Globus pallidus (tissue), 1 donor: ENCODE measurements at regions not wholly inside any gene's neighbourhood (a gene's known extent, or its start where the extent isn't known, plus 50 kb on each side); places are given as distances from the start of the nearest gene placed in this dataset.
"Not testable (repeated sequence)": the region's sequence is repeated elsewhere in the genome, so short reads cannot be mapped to it uniquely, and the experiment has no call there.

Experiments
- DNase-seq: peaks from one replicate; pipeline ENCODE4 v3.0.0-alpha.2; 2015; ENCODE audit warnings: low spot score

DNA sequence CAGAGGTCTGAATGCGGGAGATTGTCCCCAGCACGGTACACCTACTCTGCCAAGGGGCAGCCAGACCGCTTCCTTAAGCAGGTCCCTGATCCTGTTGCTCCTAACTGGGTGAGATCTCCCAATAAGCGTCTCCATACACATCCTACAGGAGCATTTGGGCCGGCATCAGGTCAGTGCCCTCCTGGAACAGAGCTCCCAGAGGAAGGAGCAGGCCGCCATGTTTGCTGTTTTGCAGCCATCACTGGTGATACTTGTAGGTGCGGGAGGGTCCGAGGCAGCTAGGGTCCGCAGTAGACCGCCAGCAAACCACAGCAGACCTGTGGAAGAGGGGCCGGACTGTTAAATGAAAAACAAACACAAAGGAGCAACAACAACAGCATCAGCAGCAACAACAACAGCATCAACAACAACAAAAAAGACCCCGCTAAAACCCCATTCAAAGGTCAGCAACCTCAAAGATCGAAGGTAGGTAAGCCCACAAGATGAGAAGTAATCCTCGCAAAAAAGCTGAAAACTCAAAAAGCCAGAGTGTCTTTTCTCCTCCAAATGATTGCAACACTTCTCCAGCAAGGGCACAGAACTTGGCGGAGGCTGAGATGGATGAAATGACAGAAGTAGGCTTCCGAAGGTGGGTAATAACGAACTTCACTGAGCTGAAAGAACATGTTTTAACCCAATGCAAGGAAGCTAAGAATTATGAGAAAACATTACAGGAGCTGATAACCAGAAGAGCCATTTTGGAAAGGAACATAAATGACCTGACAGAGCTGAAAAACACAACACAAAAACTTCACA lies 79.0 kb upstream of the CDH7 start:
- DNase-seq, result no peak

- DNase-seq, result not testable (repeated sequence)
Observed at GRCh38 chr18:65670145-65670544, 80.7 kb upstream of the CDH7 start.

GRCh38 chr18:65661391-65661790 lies 89.4 kb upstream of the CDH7 start:
- DNase-seq, result no peak

- no peak for DNase-seq
Observed at GRCh38 chr18:65659912-65660311, 90.9 kb upstream of the CDH7 start.

- no peak for DNase-seq
Observed at GRCh38 chr18:65659312-65659711, 91.5 kb upstream of the CDH7 start.

DNA sequence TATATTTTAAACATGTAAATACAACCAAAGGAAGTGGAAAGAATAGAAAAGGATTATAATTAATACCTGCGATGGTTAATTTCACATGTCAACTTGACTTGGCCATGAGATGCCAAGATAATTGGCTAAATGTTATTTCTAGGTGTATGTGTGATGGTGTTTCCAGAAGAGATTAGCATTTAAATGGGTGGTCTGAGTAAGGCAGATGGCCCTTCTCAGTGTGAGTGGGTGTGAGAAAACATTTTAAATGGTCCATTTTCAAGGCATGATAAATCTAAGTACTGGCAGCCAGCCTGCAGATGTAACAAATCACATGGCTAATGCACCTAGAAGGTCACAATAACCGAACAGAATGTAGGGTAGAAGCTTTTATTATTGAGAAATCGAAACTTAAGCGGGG lies 99.6 kb upstream of the CDH7 start:
- no peak for DNase-seq

- DNase-seq, result no peak
Observed at GRCh38 chr18:65632236-65632635, 118.6 kb upstream of the CDH7 start.

DNA sequence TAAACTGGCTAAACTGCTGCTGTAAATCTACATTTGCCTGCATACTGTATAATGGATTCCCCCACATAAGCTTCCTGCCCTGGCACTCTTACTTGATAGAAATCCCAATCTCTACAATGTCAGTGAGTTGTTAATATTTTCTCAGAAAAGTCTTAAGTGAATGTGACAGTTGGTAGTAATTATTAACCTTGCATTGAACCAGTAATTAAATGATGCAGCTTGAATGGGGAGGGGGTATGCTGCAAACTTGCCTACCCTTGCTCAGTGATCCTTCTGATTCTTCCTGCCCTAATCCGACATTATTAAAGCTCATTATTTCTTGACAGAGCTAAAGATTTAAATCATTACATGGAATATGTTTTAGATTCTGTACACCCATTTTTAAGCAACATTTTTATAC lies 119.0 kb upstream of the CDH7 start:
- no peak for DNase-seq

DNA sequence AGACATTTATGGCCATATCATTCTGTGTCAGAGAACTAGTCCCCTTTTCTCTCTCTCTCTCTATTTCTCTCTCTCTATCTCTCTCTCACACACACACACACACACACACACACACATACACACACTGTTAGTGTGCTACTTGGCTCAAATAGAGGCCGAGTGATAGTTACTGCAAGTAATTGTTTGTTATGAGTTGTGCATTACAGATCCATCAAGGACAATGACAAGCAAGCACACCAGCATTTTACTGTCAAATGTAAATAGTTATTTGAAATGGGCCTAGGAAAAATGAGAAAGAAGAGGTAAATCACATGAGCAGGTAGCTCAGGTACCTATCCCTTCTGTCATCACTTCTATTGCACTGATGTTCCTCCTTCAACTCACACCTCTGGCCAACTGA lies 122.4 kb upstream of the CDH7 start:
- DNase-seq, result no peak

DNA sequence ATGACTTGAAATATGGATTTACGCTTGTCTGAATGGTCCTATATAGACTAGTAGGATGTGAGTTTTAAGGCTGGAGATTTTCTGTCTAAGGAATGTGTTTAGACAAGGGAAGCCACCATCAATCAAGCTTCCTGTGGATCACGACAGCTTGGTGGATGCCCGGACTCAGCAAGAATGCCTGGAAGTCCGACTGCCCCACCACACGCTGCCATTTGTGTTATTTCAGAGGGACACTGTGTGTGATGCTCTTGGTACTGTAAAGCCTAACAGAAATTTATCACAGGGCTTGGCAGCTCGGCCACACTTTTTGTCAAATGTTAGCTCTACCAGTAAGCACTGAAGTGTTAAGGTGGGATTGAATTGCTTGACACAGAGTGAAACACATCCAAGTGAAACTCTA lies 127.1 kb upstream of the CDH7 start:
- DNase-seq, result no peak

- DNase-seq, result no peak
Observed at GRCh38 chr18:65622436-65622835, 128.4 kb upstream of the CDH7 start.

GRCh38 chr18:65620076-65620696 lies 130.6 kb upstream of the CDH7 start:
- DNase-seq, result peak; percentile 11

DNA sequence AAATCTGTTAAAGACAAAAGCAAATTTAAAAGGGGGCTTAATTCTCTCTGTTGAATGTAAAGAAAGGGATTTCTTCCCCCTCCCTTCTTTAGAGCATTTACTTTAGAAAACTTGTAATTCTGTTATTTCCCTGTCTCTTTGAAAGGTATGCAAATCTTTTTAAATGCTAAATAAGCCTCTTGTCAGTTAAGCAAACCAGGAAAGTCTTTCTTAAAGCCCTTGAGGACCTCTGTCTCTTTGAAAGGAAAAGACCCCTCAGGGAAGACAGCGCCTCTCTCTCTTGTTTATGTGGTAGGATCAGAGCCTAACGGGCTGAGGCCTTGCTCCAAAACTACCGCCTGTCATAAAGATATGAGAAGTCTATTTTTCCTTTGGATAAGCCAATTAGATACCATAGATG lies 139.9 kb upstream of the CDH7 start:
- DNase-seq, result no peak

DNA sequence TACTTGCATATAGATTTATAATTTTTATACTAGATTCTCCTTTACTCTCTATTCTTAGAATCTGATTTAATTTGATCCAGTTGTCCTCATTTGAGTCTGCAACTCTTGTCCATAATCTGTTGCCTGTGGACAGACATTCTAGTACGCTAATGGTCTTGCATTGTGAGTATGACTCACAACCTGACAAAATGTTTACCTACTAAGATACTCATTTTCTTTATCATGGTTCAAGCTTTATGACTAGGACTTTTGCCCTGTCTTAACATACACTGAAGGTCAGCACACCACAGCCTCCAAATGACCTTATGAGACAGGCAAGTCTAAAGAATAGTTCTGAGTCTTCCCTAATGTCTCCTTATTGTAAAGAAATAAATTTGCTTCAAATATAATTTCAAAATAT lies 142.3 kb upstream of the CDH7 start:
- no peak for DNase-seq

DNA sequence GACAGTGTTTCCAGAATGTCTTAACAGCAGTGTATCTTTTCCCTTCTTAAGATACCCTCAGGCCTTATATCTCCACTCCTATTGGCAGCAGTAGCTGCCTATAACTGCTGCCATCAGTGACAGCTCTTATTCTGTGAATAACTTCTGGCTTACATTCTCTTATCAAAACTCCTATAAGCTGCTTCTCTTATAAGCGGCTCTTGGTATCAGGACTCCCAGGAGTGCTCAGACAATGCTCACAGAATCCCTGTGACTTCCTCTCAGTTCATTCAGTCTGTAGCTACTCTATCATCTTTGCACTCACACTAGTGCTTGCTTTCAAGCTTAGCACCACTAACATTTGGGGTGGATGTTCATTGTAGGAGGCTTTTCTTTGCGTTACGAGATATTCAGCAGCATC lies 143.7 kb upstream of the CDH7 start:
- DNase-seq, result no peak

DNA sequence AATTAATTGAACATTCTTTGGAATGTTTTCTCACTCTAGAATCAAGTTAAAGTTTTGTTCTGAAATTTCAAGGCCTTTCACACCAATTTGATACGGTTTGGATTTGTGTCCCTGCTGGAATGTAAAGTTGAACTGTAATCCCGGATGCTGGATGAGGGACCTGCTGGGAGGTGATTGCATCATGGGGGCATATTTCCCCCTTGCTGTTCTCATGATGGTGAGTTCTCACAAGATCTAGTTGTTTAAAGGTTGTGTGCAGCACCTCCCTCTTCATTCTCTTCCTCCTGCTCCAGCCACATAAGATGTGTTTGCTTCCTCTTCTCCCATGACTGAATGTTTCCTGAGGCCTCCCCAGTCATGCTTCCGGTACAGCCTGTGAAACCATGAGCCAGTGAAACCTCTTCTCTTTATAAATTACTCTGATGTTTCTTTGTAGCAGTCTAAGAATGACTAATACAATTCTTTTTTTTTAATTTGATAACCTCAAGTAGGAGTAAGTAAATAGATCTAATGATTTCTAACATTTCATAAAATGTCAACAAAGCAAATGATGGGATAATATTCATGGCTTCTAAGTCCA lies 144.2 kb upstream of the CDH7 start:
- no peak for DNase-seq

DNA sequence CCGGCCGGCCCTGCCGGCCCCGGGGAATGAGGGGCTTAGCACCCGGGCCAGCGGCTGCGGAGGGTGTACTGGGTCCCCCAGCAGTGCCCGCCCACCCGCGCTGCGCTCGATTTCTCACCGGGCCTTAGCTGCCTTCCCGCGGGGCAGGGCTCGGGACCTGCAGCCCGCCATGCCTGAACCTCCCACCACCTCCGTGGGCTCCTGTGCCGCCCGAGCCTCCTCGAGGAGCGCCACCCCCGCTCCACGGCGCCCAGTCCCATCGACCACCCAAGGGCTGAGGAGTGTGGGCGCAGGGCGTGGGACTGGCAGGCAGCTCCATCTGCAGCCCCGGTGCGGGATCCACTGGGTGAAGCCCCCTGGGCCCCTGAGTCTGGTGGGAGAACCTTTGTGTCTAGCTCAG lies 145.5 kb upstream of the CDH7 start:
- not testable (repeated sequence) for DNase-seq

GRCh38 chr18:65601775-65602174 lies 149.0 kb upstream of the CDH7 start:
- no peak for DNase-seq

DNA sequence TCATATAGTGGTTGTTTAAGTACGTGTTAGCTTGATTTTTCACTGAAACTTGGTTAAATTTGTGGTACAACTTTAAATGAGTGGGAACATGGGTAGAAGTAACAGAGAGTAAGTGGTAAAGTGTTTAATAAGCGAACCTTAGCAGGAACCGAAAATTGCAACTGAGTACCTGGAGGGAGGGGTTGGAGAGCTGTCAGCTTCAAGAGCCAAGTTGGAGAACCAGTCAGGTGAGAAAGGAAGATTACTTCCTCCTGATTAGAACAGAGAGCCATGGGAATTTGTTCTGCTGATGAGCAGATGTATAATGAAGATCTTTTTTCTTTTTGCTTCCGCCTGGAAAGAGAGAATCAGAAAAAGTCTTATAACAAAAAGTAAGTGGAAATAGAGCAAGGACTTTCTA lies 158.4 kb upstream of the CDH7 start:
- no peak for DNase-seq

DNA sequence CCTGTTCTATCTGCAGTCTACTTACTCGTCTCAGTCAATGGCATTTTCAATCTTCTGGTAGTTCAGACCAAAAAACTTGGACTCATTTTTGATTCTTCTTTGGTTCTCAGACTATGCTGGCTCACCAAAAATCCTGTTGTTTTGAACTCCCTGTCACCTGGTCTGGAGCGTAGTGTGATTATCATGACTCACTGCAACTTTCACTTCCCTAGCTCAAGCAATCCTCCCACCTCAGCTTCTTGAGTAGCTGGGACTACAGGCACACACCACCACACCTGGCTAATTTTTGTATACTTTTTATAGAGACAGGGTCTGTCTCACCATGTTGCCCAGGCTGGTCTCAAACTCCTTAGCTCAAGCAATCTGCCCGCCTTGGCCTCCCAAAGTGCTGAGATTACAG lies 163.3 kb upstream of the CDH7 start:
- no peak for DNase-seq

DNA sequence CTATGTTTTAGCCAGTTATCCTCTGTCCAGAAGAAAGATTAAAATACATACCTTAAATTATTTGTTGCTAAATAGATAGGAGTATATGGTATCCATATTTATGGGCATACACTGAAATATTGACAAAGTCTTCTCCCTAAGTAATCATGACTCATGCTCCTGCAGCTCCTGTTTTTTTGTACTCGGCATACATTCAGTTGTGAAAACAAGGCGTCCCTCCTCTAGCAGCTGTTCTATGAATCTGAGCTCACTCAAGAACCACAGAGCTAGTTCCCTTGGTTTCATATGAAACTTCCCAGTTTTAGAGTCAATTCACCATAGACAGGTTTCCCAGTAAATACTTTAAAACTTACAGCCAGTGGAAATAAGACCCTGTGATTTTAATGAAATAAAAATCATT lies 168.7 kb upstream of the CDH7 start:
- DNase-seq, result not testable (repeated sequence)

DNA sequence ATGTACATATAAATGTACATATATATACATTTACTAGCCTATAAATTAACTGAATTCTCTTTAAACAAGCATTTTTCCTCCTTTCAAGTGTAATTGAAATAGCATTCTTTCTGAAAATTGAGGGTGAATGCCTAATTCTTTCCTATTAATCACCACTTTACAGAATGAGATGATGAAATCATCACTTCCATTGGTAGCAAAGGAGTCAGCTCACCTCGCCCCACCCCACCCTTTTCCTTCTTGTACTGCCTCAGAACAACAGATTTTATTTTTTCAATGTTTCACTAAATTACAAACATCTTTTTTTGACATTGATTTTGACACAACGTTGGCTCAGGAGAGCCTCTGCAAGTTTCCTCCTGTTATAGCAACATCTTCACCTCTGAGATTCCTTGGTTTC lies 181.9 kb upstream of the CDH7 start:
- DNase-seq, result no peak

DNA sequence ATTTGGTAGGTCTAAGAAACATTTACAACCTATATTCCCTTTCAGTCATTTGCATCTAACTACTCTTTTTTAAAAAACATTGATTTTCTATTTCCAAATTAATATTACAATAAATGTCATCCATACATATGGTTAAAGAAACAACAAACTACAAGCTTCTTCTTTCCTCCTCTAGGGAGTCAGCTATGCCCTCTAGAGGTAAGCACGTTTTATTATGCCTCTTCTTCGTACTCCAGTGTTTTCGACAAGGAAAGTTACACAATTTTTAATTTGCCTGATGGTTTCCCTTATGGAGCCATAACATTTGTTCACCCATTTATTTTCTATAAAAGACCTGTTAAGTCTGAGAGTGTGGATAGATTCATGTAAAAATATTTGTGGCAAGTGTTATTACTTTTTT lies 183.4 kb upstream of the CDH7 start:
- no peak for DNase-seq

DNA sequence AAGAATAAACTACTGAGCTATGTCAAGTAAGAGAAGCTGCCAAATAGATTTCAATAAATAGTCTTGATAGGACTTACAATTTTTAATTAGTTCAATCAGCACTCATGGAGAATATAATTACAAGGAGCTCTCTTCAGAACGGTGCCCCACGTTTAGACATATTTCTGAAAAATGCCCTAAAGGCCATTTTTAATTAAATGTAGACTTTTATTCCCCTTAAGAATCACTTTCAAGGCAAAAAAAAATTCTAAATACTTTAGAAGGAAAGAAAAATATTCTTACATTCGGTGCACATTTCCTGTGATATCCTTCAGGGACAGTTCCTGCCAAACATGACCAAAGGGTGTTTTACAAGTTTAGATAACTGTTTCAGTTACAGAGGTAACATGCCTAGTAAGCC lies 202.5 kb upstream of the CDH7 start:
- DNase-seq, result no peak
